PC-3 (cell line): ENCODE measurements at regions not wholly inside any gene's neighbourhood (a gene's known extent, or its start where the extent isn't known, plus 50 kb on each side); places are given as distances from the start of the nearest gene placed in this dataset.
"Not testable (repeated sequence)": the region's sequence is repeated elsewhere in the genome, so short reads cannot be mapped to it uniquely, and the experiment has no call there.

Experiments
- ATAC-seq: fragments of 200-7000 bp; cut with Tn5 transposase; 2 replicates; pipeline ENCODE4 v1.9.1; 2020; ENCODE audit warnings: mild to moderate bottlenecking, moderate library complexity
- BruUV-seq: library from RNA; stranded (reverse); fragments of 400-500 nt; replicated peaks from 2 replicates; lab custom pipeline; 2021; lab: Mats Ljungman, UMichigan
- CTCF ChIA-PET: fragments of 300-600 bp; sonication (Branson Sonifier 250); formaldehyde crosslinking; loops from one replicate; lab custom pipeline; 2022; ENCODE audit warnings: antibody characterized with exemption; lab: Charles Lee
- POLR2A ChIA-PET: fragments of 300-600 bp; sonication (Branson Sonifier 250); formaldehyde crosslinking; loops from one replicate; lab custom pipeline; 2022; ENCODE audit warnings: antibody characterized with exemption; ENCODE audit not compliant: unreplicated experiment; lab: Charles Lee
- DNase-seq: peaks from one replicate; pipeline ENCODE4 v3.0.0-alpha.2; 2015
- H2AFZ ChIP-seq: fragments of 300-600 bp; sonication (generic); 2 replicates; pipeline ENCODE4 v1.6.0; 2016; ENCODE audit warnings: antibody characterized with exemption, low read length
- H3F3A ChIP-seq: fragments of 300-600 bp; sonication (generic); one replicate; pipeline ENCODE4 v1.6.0; 2017; ENCODE audit warnings: antibody characterized with exemption, low read length, control low read depth, mild to moderate bottlenecking; ENCODE audit not compliant: unreplicated experiment
- H3K27ac ChIP-seq: fragments of 300-600 bp; sonication (generic); 2 replicates; pipeline ENCODE4 v1.5.1; 2016; ENCODE audit warnings: mild to moderate bottlenecking, low read length
- H3K27me3 ChIP-seq: fragments of 300-600 bp; sonication (generic); 2 replicates; pipeline ENCODE4 v1.6.1; 2016; ENCODE audit warnings: low read length, mixed read lengths
- H3K36me3 ChIP-seq: fragments of 300-600 bp; sonication (generic); 2 replicates; pipeline ENCODE4 v1.6.1; 2016; ENCODE audit warnings: low read depth, mixed run types, low read length, mixed read lengths
- H3K4me1 ChIP-seq: fragments of 300-600 bp; sonication (generic); 2 replicates; pipeline ENCODE4 v1.5.1; 2016; ENCODE audit warnings: low read length; ENCODE audit not compliant: insufficient read depth
- H3K4me2 ChIP-seq: fragments of 300-600 bp; sonication (generic); 2 replicates; pipeline ENCODE4 v1.6.0; 2016; ENCODE audit warnings: low read length
- H3K4me3 ChIP-seq: fragments of 300-600 bp; sonication (generic); 2 replicates; pipeline ENCODE4 v1.5.1; 2016; ENCODE audit warnings: mild to moderate bottlenecking, low read length, mixed read lengths
- H3K79me2 ChIP-seq: fragments of 300-600 bp; sonication (generic); 2 replicates; pipeline ENCODE4 v1.6.1; 2017; ENCODE audit warnings: low read length, mixed read lengths
- H3K9ac ChIP-seq: fragments of 300-600 bp; sonication (generic); 2 replicates; pipeline ENCODE4 v1.6.0; 2016; ENCODE audit warnings: mild to moderate bottlenecking, low read length
- H3K9me2 ChIP-seq: fragments of 300-600 bp; sonication (generic); replicated peaks from 2 replicates; pipeline ENCODE4 v1.6.1; 2016; ENCODE audit warnings: mixed run types, low read length, mixed read lengths
- H3K9me3 ChIP-seq: fragments of 300-600 bp; sonication (generic); 2 replicates; pipeline ENCODE4 v1.6.1; 2016; ENCODE audit warnings: low read length, mixed read lengths
- H4K20me1 ChIP-seq: fragments of 300-600 bp; sonication (generic); 2 replicates; pipeline ENCODE4 v1.6.1; 2016; ENCODE audit warnings: low read length, mixed read lengths
- EZH2 ChIP-seq: fragments of 300-600 bp; sonication (generic); IDR thresholded peaks from one replicate; pipeline ENCODE4 v1.6.1; 2017; ENCODE audit warnings: antibody characterized with exemption, mild to moderate bottlenecking, low read length; ENCODE audit not compliant: unreplicated experiment
- EZH2phosphoT487 ChIP-seq: fragments of 300-600 bp; sonication (generic); IDR thresholded peaks from 2 replicates; pipeline ENCODE4 v1.6.1; 2018; ENCODE audit warnings: mild to moderate bottlenecking, antibody characterized with exemption, low read length, borderline replicate concordance
- intact Hi-C: fragments of 100-400 bp; cut with micrococcal nuclease; formaldehyde crosslinking; loops from 2 replicates; pipeline ENCODE4 v1.9.0; 2023
- TF ChIP-seq, protein P1 (sequence below): fragments of 300-600 bp; sonication (generic); conservative IDR thresholded peaks from 2 replicates; pipeline ENCODE4 v1.5.1; 2017; ENCODE audit warnings: antibody characterized with exemption, low read depth, mild to moderate bottlenecking, low read length

DNA sequence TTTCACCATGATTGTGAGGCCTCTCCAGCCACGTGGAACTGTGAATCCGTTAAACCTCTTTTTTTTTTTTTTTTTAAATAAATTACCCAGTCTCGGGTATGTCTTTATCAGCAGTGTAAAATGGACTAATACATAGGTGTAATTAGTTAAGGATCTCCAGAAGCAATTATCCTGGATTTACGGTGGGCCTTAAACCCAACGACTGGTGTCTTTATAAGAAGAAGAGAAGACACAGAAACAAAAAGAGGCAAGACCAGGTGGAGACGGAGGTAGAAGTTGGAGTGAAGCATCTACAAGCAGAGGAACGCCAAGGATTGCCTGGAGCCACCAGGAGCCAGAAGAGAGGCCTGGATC is 114.6 kb upstream of the MAP1LC3B2 start:
- peaks cover 8% of the 10 kb centered on the region for H3K4me1 ChIP-seq
- no peak overlapping the region for H3K9ac ChIP-seq
- H3K79me2 ChIP-seq = no peaks in the 10 kb centered on the region
- H4K20me1 ChIP-seq = no peaks in the 10 kb centered on the region
- ATAC-seq (no peak), DNase-seq (no peak)
- H3K4me3 ChIP-seq = no peak overlapping the region
- ChIA-PET POLR2A (no interaction called here), CTCF (no interaction called here)
- TF ChIP-seq, protein P1, sequence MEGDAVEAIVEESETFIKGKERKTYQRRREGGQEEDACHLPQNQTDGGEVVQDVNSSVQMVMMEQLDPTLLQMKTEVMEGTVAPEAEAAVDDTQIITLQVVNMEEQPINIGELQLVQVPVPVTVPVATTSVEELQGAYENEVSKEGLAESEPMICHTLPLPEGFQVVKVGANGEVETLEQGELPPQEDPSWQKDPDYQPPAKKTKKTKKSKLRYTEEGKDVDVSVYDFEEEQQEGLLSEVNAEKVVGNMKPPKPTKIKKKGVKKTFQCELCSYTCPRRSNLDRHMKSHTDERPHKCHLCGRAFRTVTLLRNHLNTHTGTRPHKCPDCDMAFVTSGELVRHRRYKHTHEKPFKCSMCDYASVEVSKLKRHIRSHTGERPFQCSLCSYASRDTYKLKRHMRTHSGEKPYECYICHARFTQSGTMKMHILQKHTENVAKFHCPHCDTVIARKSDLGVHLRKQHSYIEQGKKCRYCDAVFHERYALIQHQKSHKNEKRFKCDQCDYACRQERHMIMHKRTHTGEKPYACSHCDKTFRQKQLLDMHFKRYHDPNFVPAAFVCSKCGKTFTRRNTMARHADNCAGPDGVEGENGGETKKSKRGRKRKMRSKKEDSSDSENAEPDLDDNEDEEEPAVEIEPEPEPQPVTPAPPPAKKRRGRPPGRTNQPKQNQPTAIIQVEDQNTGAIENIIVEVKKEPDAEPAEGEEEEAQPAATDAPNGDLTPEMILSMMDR = no peak
- TF ChIP-seq EZH2 (no peak), EZH2phosphoT487 (no peak)
- no peaks in the 10 kb centered on the region for H3K27me3 ChIP-seq
- no peaks in the 10 kb centered on the region for H3F3A ChIP-seq
- H3K4me2 ChIP-seq = no peak overlapping the region
- H3K36me3 ChIP-seq = no peaks in the 10 kb centered on the region
- BruUV-seq = no TSS peak
- no peaks in the 10 kb centered on the region for H3K9me2 ChIP-seq
- H2AFZ ChIP-seq = no peak overlapping the region
- intact Hi-C loops = no loop called here
- no peaks in the 10 kb centered on the region for H3K9me3 ChIP-seq
- no peak overlapping the region for H3K27ac ChIP-seq

DNA sequence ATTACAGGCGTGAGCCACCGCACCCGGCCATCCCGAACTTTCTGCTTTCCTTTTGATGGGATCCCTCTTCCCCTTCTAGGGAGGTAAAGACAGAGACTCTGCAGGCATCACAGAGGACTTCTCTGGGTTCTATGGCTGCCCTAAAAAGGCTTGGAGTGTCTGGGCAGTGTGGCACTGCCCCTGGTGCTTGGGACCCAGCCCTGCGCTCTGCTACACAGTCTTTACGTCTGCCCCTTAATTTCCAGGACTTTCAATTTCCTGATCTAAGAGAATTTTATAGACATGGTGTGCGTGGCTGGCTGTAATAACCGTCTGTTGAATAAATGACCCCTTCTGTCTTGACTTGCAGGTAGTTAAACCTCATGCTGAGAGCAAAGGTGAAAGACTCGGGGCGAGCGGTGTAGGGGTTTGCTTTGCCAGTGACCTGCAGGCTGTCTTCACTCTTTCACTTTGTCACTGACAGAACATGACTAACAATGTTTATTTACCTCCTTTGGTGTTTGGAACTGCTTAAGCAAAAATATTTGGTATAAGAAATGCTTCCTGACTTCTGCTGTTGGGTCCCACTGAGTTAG is 110.9 kb upstream of the MAP1LC3B2 start:
- no TSS peak for BruUV-seq
- no peak overlapping the region for H3K9ac ChIP-seq
- H3K27ac ChIP-seq = no peak overlapping the region
- TF ChIP-seq, protein P1 = no peak
- no peaks in the 10 kb centered on the region for H3K9me2 ChIP-seq
- intact Hi-C loops = no loop called here
- H3K4me2 ChIP-seq = peak overlapping the region; percentile 15; the same call in 1 of the 2 replicates
- DNase-seq (peak; percentile 38), ATAC-seq (peak; percentile 74)
- H3K4me3 ChIP-seq = no peak overlapping the region
- H3K9me3 ChIP-seq = no peaks in the 10 kb centered on the region
- H3K79me2 ChIP-seq = no peaks in the 10 kb centered on the region
- no peaks in the 10 kb centered on the region for H3K27me3 ChIP-seq
- H3F3A ChIP-seq = no peaks in the 10 kb centered on the region
- no peak overlapping the region for H2AFZ ChIP-seq
- ChIA-PET CTCF (no interaction called here), POLR2A (no interaction called here)
- H4K20me1 ChIP-seq = no peaks in the 10 kb centered on the region
- peaks cover 8% of the 10 kb centered on the region for H3K4me1 ChIP-seq
- no peaks in the 10 kb centered on the region for H3K36me3 ChIP-seq

DNA sequence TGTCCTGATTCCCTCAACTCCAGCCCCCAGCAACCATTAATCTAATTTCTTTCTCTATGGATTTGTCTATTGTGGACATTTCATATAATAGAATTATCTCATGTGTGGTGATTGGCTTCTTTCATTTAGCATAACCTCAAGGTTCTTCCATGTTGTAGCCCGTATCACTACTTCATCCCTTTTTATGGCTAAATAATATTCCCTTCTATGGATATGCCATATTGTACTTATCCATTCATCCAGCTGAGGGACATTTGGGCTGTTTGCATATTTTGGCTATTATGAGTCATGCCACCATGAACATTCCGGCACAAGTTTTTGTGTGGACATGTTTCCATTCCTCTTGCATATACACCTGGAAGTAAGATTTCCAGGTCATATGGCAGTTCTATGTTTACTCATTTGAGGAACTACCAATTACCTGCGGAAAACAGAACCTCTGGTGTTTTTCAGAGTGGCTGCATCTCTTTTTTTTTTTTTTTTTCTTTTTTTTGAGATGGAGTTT is 108.7 kb upstream of the MAP1LC3B2 start:
- Histone ChIP-seq H3K4me1 (peaks cover 25% of the 10 kb centered on the region), H3K9ac (no peak overlapping the region), H3K9me2 (no peaks in the 10 kb centered on the region), H3K79me2 (no peaks in the 10 kb centered on the region), H3K4me3 (no peak overlapping the region), H3K9me3 (no peaks in the 10 kb centered on the region), H2AFZ (no peak overlapping the region), H3K4me2 (no peak overlapping the region), H3F3A (peaks cover 3% of the 10 kb centered on the region), H3K36me3 (no peaks in the 10 kb centered on the region), H4K20me1 (no peaks in the 10 kb centered on the region), H3K27ac (no peak overlapping the region), H3K27me3 (no peaks in the 10 kb centered on the region)
- intact Hi-C loops = no loop called here
- POLR2A ChIA-PET = no interaction called here
- ATAC-seq (no peak), DNase-seq (peak; percentile 30)
- BruUV-seq = no TSS peak
- TF ChIP-seq EZH2phosphoT487 (no peak), EZH2 (no peak)
- TF ChIP-seq, protein P1 = no peak
- CTCF ChIA-PET = no interaction called here

DNA sequence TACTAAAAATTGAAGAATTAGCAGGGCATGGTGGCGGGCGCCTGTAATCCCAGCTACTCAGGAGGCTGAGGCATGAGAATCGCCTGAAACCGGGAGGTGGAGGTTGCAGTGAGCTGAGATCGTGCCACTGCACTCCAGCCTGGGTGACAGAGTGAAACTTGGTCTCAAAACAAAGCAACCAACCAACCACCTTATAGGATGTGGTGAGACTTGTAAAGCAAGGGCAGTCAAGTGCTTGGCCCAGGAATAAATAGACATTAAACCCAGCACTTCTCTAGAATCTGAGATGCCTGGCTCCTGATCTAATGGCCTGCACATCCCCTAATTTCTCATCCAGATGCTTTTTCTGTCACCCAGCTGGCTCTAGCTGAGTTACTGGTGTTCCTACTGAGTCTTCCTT is 106.2 kb upstream of the MAP1LC3B2 start:
- DNase-seq, H3K9ac ChIP-seq, H2AFZ ChIP-seq, H3K79me2 ChIP-seq, H4K20me1 ChIP-seq, H3F3A ChIP-seq, H3K9me3 ChIP-seq, intact Hi-C loops, POLR2A ChIA-PET, H3K4me2 ChIP-seq, BruUV-seq, CTCF ChIA-PET, H3K9me2 ChIP-seq, H3K36me3 ChIP-seq, H3K27me3 ChIP-seq, H3K4me3 ChIP-seq, ATAC-seq: not testable (repeated sequence)
- peak overlapping the region; percentile 1; the same call in 1 of the 2 replicates for H3K27ac ChIP-seq
- H3K4me1 ChIP-seq = peaks cover 43% of the 10 kb centered on the region
